IMR-90 (cell line): ENCODE measurements at regions not wholly inside any gene's neighbourhood (a gene's known extent, or its start where the extent isn't known, plus 50 kb on each side); places are given as distances from the start of the nearest gene placed in this dataset.

ENCODE experiments used
- ATAC-seq: fragments of 200-7000 bp; cut with Tn5 transposase; 2 replicates; pipeline ENCODE4 v1.9.1; 2020; ENCODE audit warnings: low read depth, mild to moderate bottlenecking, moderate library complexity
- BruUV-seq: library from RNA; stranded (reverse); fragments of 400-500 nt; replicated peaks from 2 replicates; lab custom pipeline; 2021; lab: Mats Ljungman, UMichigan
- CTCF ChIA-PET: fragments of 300-600 bp; formaldehyde crosslinking; extraction: SDS; loops from one replicate; lab custom pipeline; 2021; ENCODE audit warnings: antibody characterized with exemption; lab: Yijun Ruan, JAX
- POLR2A ChIA-PET: fragments of 300-600 bp; sonication (Branson Sonifier 250); formaldehyde crosslinking; loops from one replicate; lab custom pipeline; 2022; ENCODE audit warnings: antibody characterized with exemption; ENCODE audit not compliant: unreplicated experiment; lab: Charles Lee
- DNase-seq: peaks from one replicate; pipeline ENCODE4 v3.0.0; 2013
- H2AFZ ChIP-seq: replicated peaks from 2 replicates; pipeline ENCODE3; 2013; ENCODE audit warnings: low read length, mild to moderate bottlenecking; ENCODE audit not compliant: poor library complexity
- H2AK5ac ChIP-seq: 2 replicates; pipeline ENCODE4 v1.6.1; 2013; ENCODE audit warnings: low read depth, low read length, inconsistent platforms
- H2AK9ac ChIP-seq: replicated peaks from 2 replicates; pipeline ENCODE3; 2013; ENCODE audit warnings: mild to moderate bottlenecking, low read depth, low read length, moderate library complexity; ENCODE audit not compliant: poor library complexity
- H2BK120ac ChIP-seq: 2 replicates; pipeline ENCODE4 v1.6.1; 2013; ENCODE audit warnings: low read depth, low read length, inconsistent platforms
- H2BK15ac ChIP-seq: 3 replicates; pipeline ENCODE4 v1.6.1; 2013; ENCODE audit warnings: low read depth, low read length, inconsistent platforms
- H2BK20ac ChIP-seq: 2 replicates; pipeline ENCODE4 v1.6.1; 2013; ENCODE audit warnings: low read depth, mild to moderate bottlenecking, inconsistent platforms, low read length, moderate library complexity
- H2BK5ac ChIP-seq: 2 replicates; pipeline ENCODE4 v1.6.1; 2013; ENCODE audit warnings: mild to moderate bottlenecking, low read depth, low read length, inconsistent platforms; ENCODE audit not compliant: poor library complexity, severe bottlenecking
- H3K14ac ChIP-seq: replicated peaks from 2 replicates; pipeline ENCODE4 v1.6.1; 2013; ENCODE audit warnings: low read depth, low read length, inconsistent platforms
- H3K18ac ChIP-seq: 2 replicates; pipeline ENCODE4 v1.6.1; 2013; ENCODE audit warnings: low read depth, low read length, control low read depth
- H3K23ac ChIP-seq: 2 replicates; pipeline ENCODE4 v1.6.1; 2013; ENCODE audit warnings: low read depth, low read length, inconsistent platforms
- H3K27ac ChIP-seq: 2 replicates; pipeline ENCODE4 v1.5.1; 2013; ENCODE audit warnings: mild to moderate bottlenecking, control low read depth, low read length; ENCODE audit not compliant: insufficient read depth
- H3K27me3 ChIP-seq: 2 replicates; pipeline ENCODE4 v1.6.1; 2013; ENCODE audit warnings: low read length; ENCODE audit not compliant: control insufficient read depth, insufficient read depth
- H3K36me3 ChIP-seq: 2 replicates; pipeline ENCODE4 v1.6.1; 2013; ENCODE audit warnings: low read length, mixed read lengths; ENCODE audit not compliant: control insufficient read depth, insufficient read depth
- H3K4ac ChIP-seq: 2 replicates; pipeline ENCODE4 v1.6.1; 2013; ENCODE audit warnings: low read depth, low read length, inconsistent platforms
- H3K4me1 ChIP-seq: 2 replicates; pipeline ENCODE4 v1.6.1; 2013; ENCODE audit warnings: low read length, mixed read lengths; ENCODE audit not compliant: control insufficient read depth, insufficient read depth
- H3K4me2 ChIP-seq: 2 replicates; pipeline ENCODE4 v1.6.1; 2013; ENCODE audit warnings: low read depth, mild to moderate bottlenecking, control low read depth, low read length, moderate library complexity
- H3K4me3 ChIP-seq: 2 replicates; pipeline ENCODE4 v1.5.1; 2013; ENCODE audit warnings: low read depth, mild to moderate bottlenecking, control low read depth, low read length, moderate library complexity; ENCODE audit not compliant: insufficient read depth
- H3K56ac ChIP-seq: 2 replicates; pipeline ENCODE4 v1.6.1; 2013; ENCODE audit warnings: low read length, inconsistent platforms; ENCODE audit not compliant: insufficient read depth; ENCODE audit errors: extremely low read depth
- H3K79me1 ChIP-seq, 2 experiments: 2 replicates each; pipeline ENCODE4 v1.6.1; 2013; ENCODE audit warnings: low read length in 2 of 2, inconsistent platforms in 1 of 2, low read depth in 1 of 2
- H3K9ac ChIP-seq: 2 replicates; pipeline ENCODE4 v1.6.1; 2013; ENCODE audit warnings: low read depth, low read length, control low read depth
- H3K9me1 ChIP-seq: 2 replicates; pipeline ENCODE4 v1.6.1; 2013; ENCODE audit warnings: low read length, inconsistent platforms; ENCODE audit not compliant: insufficient read depth
- H3K9me3 ChIP-seq: 2 replicates; pipeline ENCODE4 v1.6.1; 2013; ENCODE audit warnings: low read length; ENCODE audit not compliant: control insufficient read depth, insufficient read depth
- H4K20me1 ChIP-seq: 2 replicates; pipeline ENCODE4 v1.6.1; 2013; ENCODE audit warnings: low read length, inconsistent platforms; ENCODE audit not compliant: insufficient read depth
- H4K5ac ChIP-seq: 2 replicates; pipeline ENCODE4 v1.6.1; 2013; ENCODE audit warnings: mild to moderate bottlenecking, low read depth, low read length, control low read depth
- H4K8ac ChIP-seq, 2 experiments: 2 replicates each; pipeline ENCODE4 v1.6.1; 2013; ENCODE audit warnings: low read depth in 2 of 2, low read length in 2 of 2, control low read depth in 1 of 2, inconsistent platforms in 1 of 2
- H4K91ac ChIP-seq: 2 replicates; pipeline ENCODE4 v1.6.1; 2013; ENCODE audit warnings: low read depth, low read length, inconsistent platforms; ENCODE audit not compliant: insufficient read depth
- BHLHE40 ChIP-seq: fragments of 150-350 bp; IDR thresholded peaks from 2 replicates; pipeline ENCODE4 v1.6.1; 2016; ENCODE audit warnings: mild to moderate bottlenecking, low read depth, low read length
- CEBPB ChIP-seq: IDR thresholded peaks from 2 replicates; pipeline ENCODE4 v1.6.1; 2012; ENCODE audit warnings: low read depth, low read length, improper control_type of control experiment
- MAFK ChIP-seq: IDR thresholded peaks from 2 replicates; pipeline ENCODE4 v1.6.1; 2012; ENCODE audit warnings: low read depth, low read length, improper control_type of control experiment
- MAZ ChIP-seq: IDR thresholded peaks from 2 replicates; pipeline ENCODE4 v1.6.1; 2012; ENCODE audit warnings: low read depth, mild to moderate bottlenecking, low read length, improper control_type of control experiment, moderate library complexity, borderline replicate concordance
- NFE2L2 ChIP-seq: fragments of 150-350 bp; IDR thresholded peaks from 2 replicates; pipeline ENCODE4 v1.6.1; 2016; ENCODE audit warnings: low read depth, mild to moderate bottlenecking, low read length
- RFX5 ChIP-seq: IDR thresholded peaks from 2 replicates; pipeline ENCODE4 v1.8.0; 2012; ENCODE audit warnings: low read depth, mild to moderate bottlenecking, low read length, moderate library complexity
- WGBS, 2 experiments: methylation state at CpG; one replicate each; pipeline versions ENCODE4 v1.1.5 to v1.1.7; 2013; ENCODE audit warnings: missing lambda C conversion rate in 2 of 2; ENCODE audit not compliant: insufficient read length in 1 of 2; ENCODE audit errors: extremely low coverage in 2 of 2; 5-methylcytosine and 5-hydroxymethylcytosine counted together
- dilution Hi-C: fragments of 300-500 bp; cut with HindIII; formaldehyde crosslinking; loops from one replicate; pipeline ENCODE4 v1.14.3; 2018; ENCODE audit warnings: low sequenced_read_pairs; ENCODE audit not compliant: unreplicated experiment
- in situ Hi-C: fragments of 300-500 bp; cut with MboI; formaldehyde crosslinking; loops from 3 replicates; pipeline ENCODE4 v1.14.3; 2019; ENCODE audit warnings: low sequenced_read_pairs, inconsistent platforms, mixed read lengths
- intact Hi-C: fragments of 100-400 bp; cut with micrococcal nuclease; formaldehyde crosslinking; loops from 2 replicates; pipeline ENCODE4 v1.10.0; 2022
- TF ChIP-seq, protein P1 (sequence below): fragments of 150-350 bp; IDR thresholded peaks from 2 replicates; pipeline ENCODE4 v1.6.1; 2016; ENCODE audit warnings: low read depth, mild to moderate bottlenecking, low read length, moderate library complexity, borderline replicate concordance

DNA sequence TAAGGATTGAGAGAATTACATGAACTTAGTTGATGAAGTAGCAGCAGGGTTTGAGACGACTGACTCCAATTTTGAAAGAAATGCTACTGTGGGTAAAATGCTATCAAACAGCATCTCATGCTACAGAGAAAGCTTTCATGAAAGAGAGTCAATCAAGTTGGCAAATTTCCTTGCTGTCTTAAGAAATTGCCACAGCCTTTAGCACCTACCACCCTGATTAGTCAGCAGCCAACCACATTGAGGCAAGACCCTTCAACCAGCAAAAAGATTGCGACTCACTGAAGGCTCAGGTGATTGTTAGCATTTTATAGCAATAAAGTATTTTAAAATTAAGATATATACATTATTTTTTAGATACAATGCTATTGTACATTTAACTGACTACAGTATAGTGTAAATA, 80.9 kb downstream of the RAP2B start:
- H3K14ac ChIP-seq: no peak overlapping the region
- H2AK9ac ChIP-seq: no peak overlapping the region
- DNase-seq (no peak), ATAC-seq (no peak)
- H3K79me1 ChIP-seq: no peaks in the 10 kb centered on the region
- peaks cover 3% of the 10 kb centered on the region; the same call in 1 of the 2 replicates for H3K9me3 ChIP-seq
- H3K9me1 ChIP-seq: 0 out of 2 replicates have a peak, but pooled peaks cover under 1% of the 10 kb centered on the region
- H2AFZ ChIP-seq: no peak overlapping the region
- H4K91ac ChIP-seq: no peak overlapping the region
- H3K56ac ChIP-seq: no peak overlapping the region
- no peak overlapping the region for H3K9ac ChIP-seq
- H2BK15ac ChIP-seq: peak overlapping the region; percentile 21; the same call in 1 of the 3 replicates
- no peak overlapping the region for H2AK5ac ChIP-seq
- dilution Hi-C loops: no loop called here
- peaks cover 5% of the 10 kb centered on the region for H3K4me1 ChIP-seq
- no peak overlapping the region for H3K23ac ChIP-seq
- intact Hi-C loops: no loop called here
- H4K8ac ChIP-seq: no peak overlapping the region
- no peaks in the 10 kb centered on the region for H3K36me3 ChIP-seq
- ChIA-PET POLR2A (no interaction called here), CTCF (no interaction called here)
- no peak overlapping the region for H2BK20ac ChIP-seq
- WGBS, 2 experiments: no CpG with 5 or more reads among the region's 2 CpGs
- H4K5ac ChIP-seq: no peak overlapping the region
- no peak overlapping the region for H3K18ac ChIP-seq
- TF ChIP-seq RFX5 (no peak), CEBPB (no peak), BHLHE40 (no peak), NFE2L2 (no peak), MAZ (no peak), MAFK (no peak)
- TF ChIP-seq, protein P1, sequence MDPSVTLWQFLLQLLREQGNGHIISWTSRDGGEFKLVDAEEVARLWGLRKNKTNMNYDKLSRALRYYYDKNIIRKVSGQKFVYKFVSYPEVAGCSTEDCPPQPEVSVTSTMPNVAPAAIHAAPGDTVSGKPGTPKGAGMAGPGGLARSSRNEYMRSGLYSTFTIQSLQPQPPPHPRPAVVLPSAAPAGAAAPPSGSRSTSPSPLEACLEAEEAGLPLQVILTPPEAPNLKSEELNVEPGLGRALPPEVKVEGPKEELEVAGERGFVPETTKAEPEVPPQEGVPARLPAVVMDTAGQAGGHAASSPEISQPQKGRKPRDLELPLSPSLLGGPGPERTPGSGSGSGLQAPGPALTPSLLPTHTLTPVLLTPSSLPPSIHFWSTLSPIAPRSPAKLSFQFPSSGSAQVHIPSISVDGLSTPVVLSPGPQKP: no peak
- H3K4ac ChIP-seq: no peak overlapping the region
- H2BK120ac ChIP-seq: no peak overlapping the region
- no peaks in the 10 kb centered on the region for H3K27me3 ChIP-seq
- H3K4me3 ChIP-seq: no peak overlapping the region
- no peak overlapping the region for H3K4me2 ChIP-seq
- no peaks in the 10 kb centered on the region for H4K20me1 ChIP-seq
- in situ Hi-C loops: no loop called here
- BruUV-seq: no TSS peak
- no peak overlapping the region for H2BK5ac ChIP-seq
- H3K27ac ChIP-seq: no peak overlapping the region
